ENCODE measurements at regions not wholly inside any gene's neighbourhood (a gene's known extent, or its start where the extent isn't known, plus 50 kb on each side); places are given as distances from the start of the nearest gene placed in this dataset.

GRCh38 chr14:58807191-58807590, 169.4 kb downstream of the DACT1 start:
- no peaks in the 10 kb centered on the region for H3K36me3 ChIP-seq (ENCODE audit: control insufficient read depth in 1 of 2, insufficient read depth in 2 of 2, low read length in 2 of 2)
- H3K4me3 ChIP-seq (ENCODE audit: low read depth in 1 of 2, low read length in 2 of 2), result no peak overlapping the region
- no peak overlapping the region for H3K27ac ChIP-seq (ENCODE audit: low read depth, low read length)
- H3K9ac ChIP-seq (ENCODE audit: low read depth in 1 of 2, low read length in 2 of 2), result no peak overlapping the region
- H3K27me3 ChIP-seq (ENCODE audit: control insufficient read depth in 1 of 2, insufficient read depth in 2 of 2, low read length in 2 of 2), result no peaks in the 10 kb centered on the region
- peaks cover 0 to 5% of the 10 kb centered on the region in 2 donors for H3K4me1 ChIP-seq (ENCODE audit: control insufficient read depth in 1 of 2, insufficient read depth in 2 of 2, low read length in 2 of 2)
- no peaks in the 10 kb centered on the region for H3K9me3 ChIP-seq (ENCODE audit: control insufficient read depth in 1 of 2, low read length in 2 of 2)

GRCh38 chr14:58808828-58809227, 171.1 kb downstream of the DACT1 start:
- no peaks in the 10 kb centered on the region for H3K36me3 ChIP-seq (ENCODE audit: control insufficient read depth in 1 of 2, insufficient read depth in 2 of 2, low read length in 2 of 2)
- H3K9ac ChIP-seq (ENCODE audit: low read depth in 1 of 2, low read length in 2 of 2), result no peak overlapping the region
- H3K4me1 ChIP-seq (ENCODE audit: control insufficient read depth in 1 of 2, insufficient read depth in 2 of 2, low read length in 2 of 2), result peaks cover 0 to 5% of the 10 kb centered on the region in 2 donors
- no peaks in the 10 kb centered on the region for H3K27me3 ChIP-seq (ENCODE audit: control insufficient read depth in 1 of 2, insufficient read depth in 2 of 2, low read length in 2 of 2)
- H3K27ac ChIP-seq (ENCODE audit: low read depth, low read length), result no peak overlapping the region
- H3K9me3 ChIP-seq (ENCODE audit: control insufficient read depth in 1 of 2, low read length in 2 of 2), result no peaks in the 10 kb centered on the region
- H3K4me3 ChIP-seq (ENCODE audit: low read depth in 1 of 2, low read length in 2 of 2), result no peak overlapping the region

- H3K9me3 ChIP-seq (ENCODE audit: control insufficient read depth in 1 of 2, low read length in 2 of 2), result no peaks in the 10 kb centered on the region
- no peak overlapping the region for H3K27ac ChIP-seq (ENCODE audit: low read depth, low read length)
- no peaks in the 10 kb centered on the region for H3K36me3 ChIP-seq (ENCODE audit: control insufficient read depth in 1 of 2, insufficient read depth in 2 of 2, low read length in 2 of 2)
- H3K4me1 ChIP-seq (ENCODE audit: control insufficient read depth in 1 of 2, insufficient read depth in 2 of 2, low read length in 2 of 2), result peaks cover 0 to 5% of the 10 kb centered on the region in 2 donors
- no peak overlapping the region for H3K4me3 ChIP-seq (ENCODE audit: low read depth in 1 of 2, low read length in 2 of 2)
- no peak overlapping the region for H3K9ac ChIP-seq (ENCODE audit: low read depth in 1 of 2, low read length in 2 of 2)
- H3K27me3 ChIP-seq (ENCODE audit: control insufficient read depth in 1 of 2, insufficient read depth in 2 of 2, low read length in 2 of 2), result no peaks in the 10 kb centered on the region
Observed at GRCh38 chr14:58809520-58809919, 171.8 kb downstream of the DACT1 start.

GRCh38 chr14:58812050-58812910, 174.5 kb downstream of the DACT1 start:
- Histone ChIP-seq H3K9ac (ENCODE audit: low read depth in 1 of 2, low read length in 2 of 2) (no peak overlapping the region), H3K4me3 (ENCODE audit: low read depth in 1 of 2, low read length in 2 of 2) (no peak overlapping the region), H3K4me1 (ENCODE audit: control insufficient read depth in 1 of 2, insufficient read depth in 2 of 2, low read length in 2 of 2) (peaks cover 0 to 5% of the 10 kb centered on the region in 2 donors), H3K27ac (ENCODE audit: low read depth, low read length) (no peak overlapping the region), H3K27me3 (ENCODE audit: control insufficient read depth in 1 of 2, insufficient read depth in 2 of 2, low read length in 2 of 2) (no peaks in the 10 kb centered on the region), H3K36me3 (ENCODE audit: control insufficient read depth in 1 of 2, insufficient read depth in 2 of 2, low read length in 2 of 2) (no peaks in the 10 kb centered on the region), H3K9me3 (ENCODE audit: control insufficient read depth in 1 of 2, low read length in 2 of 2) (no peaks in the 10 kb centered on the region)

- Histone ChIP-seq H3K4me1 (ENCODE audit: control insufficient read depth in 1 of 2, insufficient read depth in 2 of 2, low read length in 2 of 2) (peaks cover 0 to 1% of the 10 kb centered on the region in 2 donors), H3K27ac (ENCODE audit: low read depth, low read length) (no peak overlapping the region), H3K27me3 (ENCODE audit: control insufficient read depth in 1 of 2, insufficient read depth in 2 of 2, low read length in 2 of 2) (no peaks in the 10 kb centered on the region), H3K9me3 (ENCODE audit: control insufficient read depth in 1 of 2, low read length in 2 of 2) (no peaks in the 10 kb centered on the region), H3K9ac (ENCODE audit: low read depth in 1 of 2, low read length in 2 of 2) (no peak overlapping the region), H3K4me3 (ENCODE audit: low read depth in 1 of 2, low read length in 2 of 2) (no peak overlapping the region), H3K36me3 (ENCODE audit: control insufficient read depth in 1 of 2, insufficient read depth in 2 of 2, low read length in 2 of 2) (no peaks in the 10 kb centered on the region)
Observed at GRCh38 chr14:58813745-58814144, 176.0 kb downstream of the DACT1 start.

GRCh38 chr14:58814466-58814865, 176.7 kb downstream of the DACT1 start:
- no peak overlapping the region for H3K27ac ChIP-seq (ENCODE audit: low read depth, low read length)
- H3K4me1 ChIP-seq (ENCODE audit: control insufficient read depth in 1 of 2, insufficient read depth in 2 of 2, low read length in 2 of 2), result no peaks in the 10 kb centered on the region

GRCh38 chr14:58815161-58815701, 177.5 kb downstream of the DACT1 start:
- Histone ChIP-seq H3K9me3 (ENCODE audit: control insufficient read depth in 1 of 2, low read length in 2 of 2) (no peaks in the 10 kb centered on the region), H3K27me3 (ENCODE audit: control insufficient read depth in 1 of 2, insufficient read depth in 2 of 2, low read length in 2 of 2) (no peaks in the 10 kb centered on the region), H3K27ac (ENCODE audit: low read depth, low read length) (no peak overlapping the region), H3K4me1 (ENCODE audit: control insufficient read depth in 1 of 2, insufficient read depth in 2 of 2, low read length in 2 of 2) (no peaks in the 10 kb centered on the region), H3K4me3 (ENCODE audit: low read depth in 1 of 2, low read length in 2 of 2) (no peak overlapping the region), H3K36me3 (ENCODE audit: control insufficient read depth in 1 of 2, insufficient read depth in 2 of 2, low read length in 2 of 2) (no peaks in the 10 kb centered on the region), H3K9ac (ENCODE audit: low read depth in 1 of 2, low read length in 2 of 2) (no peak overlapping the region)

More at GRCh38 chr14:58814466-58814865, 176.7 kb downstream of the DACT1 start:
- H3K4me3 ChIP-seq (ENCODE audit: low read depth in 1 of 2, low read length in 2 of 2), result no peak overlapping the region
- no peaks in the 10 kb centered on the region for H3K27me3 ChIP-seq (ENCODE audit: control insufficient read depth in 1 of 2, insufficient read depth in 2 of 2, low read length in 2 of 2)
- H3K36me3 ChIP-seq (ENCODE audit: control insufficient read depth in 1 of 2, insufficient read depth in 2 of 2, low read length in 2 of 2), result no peaks in the 10 kb centered on the region
- H3K9ac ChIP-seq (ENCODE audit: low read depth in 1 of 2, low read length in 2 of 2), result no peak overlapping the region
- no peaks in the 10 kb centered on the region for H3K9me3 ChIP-seq (ENCODE audit: control insufficient read depth in 1 of 2, low read length in 2 of 2)

- Histone ChIP-seq H3K4me3 (ENCODE audit: low read depth in 1 of 2, low read length in 2 of 2) (no peak overlapping the region), H3K9me3 (ENCODE audit: control insufficient read depth in 1 of 2, low read length in 2 of 2) (no peaks in the 10 kb centered on the region), H3K4me1 (ENCODE audit: control insufficient read depth in 1 of 2, insufficient read depth in 2 of 2, low read length in 2 of 2) (no peaks in the 10 kb centered on the region), H3K27me3 (ENCODE audit: control insufficient read depth in 1 of 2, insufficient read depth in 2 of 2, low read length in 2 of 2) (no peaks in the 10 kb centered on the region), H3K36me3 (ENCODE audit: control insufficient read depth in 1 of 2, insufficient read depth in 2 of 2, low read length in 2 of 2) (no peaks in the 10 kb centered on the region), H3K27ac (ENCODE audit: low read depth, low read length) (no peak overlapping the region), H3K9ac (ENCODE audit: low read depth in 1 of 2, low read length in 2 of 2) (no peak overlapping the region)
Observed at GRCh38 chr14:58815794-58816193, 178.0 kb downstream of the DACT1 start.

GRCh38 chr14:58816416-58817115, 178.8 kb downstream of the DACT1 start:
- Histone ChIP-seq H3K9me3 (ENCODE audit: control insufficient read depth in 1 of 2, low read length in 2 of 2) (no peaks in the 10 kb centered on the region), H3K27ac (ENCODE audit: low read depth, low read length) (no peak overlapping the region), H3K9ac (ENCODE audit: low read depth in 1 of 2, low read length in 2 of 2) (no peak overlapping the region), H3K36me3 (ENCODE audit: control insufficient read depth in 1 of 2, insufficient read depth in 2 of 2, low read length in 2 of 2) (no peaks in the 10 kb centered on the region), H3K27me3 (ENCODE audit: control insufficient read depth in 1 of 2, insufficient read depth in 2 of 2, low read length in 2 of 2) (no peaks in the 10 kb centered on the region), H3K4me3 (ENCODE audit: low read depth in 1 of 2, low read length in 2 of 2) (no peak overlapping the region), H3K4me1 (ENCODE audit: control insufficient read depth in 1 of 2, insufficient read depth in 2 of 2, low read length in 2 of 2) (no peaks in the 10 kb centered on the region)

- no peaks in the 10 kb centered on the region for H3K4me1 ChIP-seq (ENCODE audit: control insufficient read depth in 1 of 2, insufficient read depth in 2 of 2, low read length in 2 of 2)
Observed at GRCh38 chr14:58817846-58818245, 180.1 kb downstream of the DACT1 start.

More at GRCh38 chr14:58817846-58818245, 180.1 kb downstream of the DACT1 start:
- Histone ChIP-seq H3K9me3 (ENCODE audit: control insufficient read depth in 1 of 2, low read length in 2 of 2) (no peaks in the 10 kb centered on the region), H3K36me3 (ENCODE audit: control insufficient read depth in 1 of 2, insufficient read depth in 2 of 2, low read length in 2 of 2) (no peaks in the 10 kb centered on the region), H3K9ac (ENCODE audit: low read depth in 1 of 2, low read length in 2 of 2) (no peak overlapping the region), H3K27ac (ENCODE audit: low read depth, low read length) (no peak overlapping the region), H3K4me3 (ENCODE audit: low read depth in 1 of 2, low read length in 2 of 2) (no peak overlapping the region), H3K27me3 (ENCODE audit: control insufficient read depth in 1 of 2, insufficient read depth in 2 of 2, low read length in 2 of 2) (no peaks in the 10 kb centered on the region)

All from duodenal mucosa (tissue), 2 donors.